CD14-positive monocyte (primary cell): ENCODE measurements at regions not wholly inside any gene's neighbourhood (a gene's known extent, or its start where the extent isn't known, plus 50 kb on each side); places are given as distances from the start of the nearest gene placed in this dataset.

Experiments used
- DNase-seq, 3 donors: peaks; one replicate each; pipeline ENCODE4 v3.0.0-alpha.2; 2011 to 2022
- H2AFZ ChIP-seq: 2 replicates; pipeline ENCODE4 v1.6.0; 2012; ENCODE audit warnings: mild to moderate bottlenecking, low read depth, low read length, inconsistent platforms; ENCODE audit not compliant: insufficient read depth, poor library complexity, severe bottlenecking
- H3K27ac ChIP-seq, 2 donors: 1 replicate in 1 of 2; 2 replicates in 1 of 2; pipeline ENCODE4 v1.5.1; 2012 to 2013; ENCODE audit warnings: low read length in 2 of 2, control low read depth in 1 of 2, inconsistent platforms in 1 of 2, low read depth in 1 of 2, mild to moderate bottlenecking in 1 of 2
- H3K27me3 ChIP-seq, 2 donors: one replicate each; pipeline versions ENCODE4 v1.6.0 to v1.6.1; 2011 to 2013; ENCODE audit warnings: low read length in 2 of 2; ENCODE audit not compliant: control insufficient read depth in 2 of 2, insufficient read depth in 2 of 2
- H3K36me3 ChIP-seq, 2 donors: replicated peaks in 1 of 2; 1 replicate in 1 of 2; 2 replicates in 1 of 2; pipeline versions ENCODE4 v1.5.1 to v1.6.1; 2012 to 2013; ENCODE audit warnings: low read length in 2 of 2, control low read depth in 1 of 2, inconsistent platforms in 1 of 2, mild to moderate bottlenecking in 1 of 2; ENCODE audit not compliant: insufficient read depth in 2 of 2, control insufficient read depth in 1 of 2
- H3K4me1 ChIP-seq, 2 donors: 1 replicate in 1 of 2; 2 replicates in 1 of 2; pipeline versions ENCODE4 v1.5.1 to v1.6.1; 2012 to 2013; ENCODE audit warnings: low read length in 2 of 2, control low read depth in 1 of 2, inconsistent platforms in 1 of 2, mild to moderate bottlenecking in 1 of 2, moderate library complexity in 1 of 2; ENCODE audit not compliant: insufficient read depth in 2 of 2, control insufficient read depth in 1 of 2
- H3K4me2 ChIP-seq: replicated peaks from 2 replicates; pipeline ENCODE3; 2012; ENCODE audit warnings: low read length, moderate library complexity, mild to moderate bottlenecking; ENCODE audit not compliant: poor library complexity, severe bottlenecking; ENCODE audit errors: extremely low read depth
- H3K4me3 ChIP-seq, 3 experiments: fragments of 200-600 bp in 1 of 3; sonication (generic) in 1 of 3; replicated peaks in 1 of 3; 1 replicate in 2 of 3; 2 replicates in 1 of 3; pipeline ENCODE4 v1.5.1; 2011 to 2013; ENCODE audit warnings: low read length in 3 of 3, mild to moderate bottlenecking in 3 of 3, control low read depth in 2 of 3, low read depth in 2 of 3, inconsistent platforms in 1 of 3, moderate library complexity in 1 of 3
- H3K79me2 ChIP-seq: 2 replicates; pipeline ENCODE4 v1.6.0; 2012; ENCODE audit warnings: mild to moderate bottlenecking, control low read depth, inconsistent platforms, low read length, moderate library complexity; ENCODE audit not compliant: insufficient read depth
- H3K9ac ChIP-seq: 2 replicates; pipeline ENCODE4 v1.6.0; 2017; ENCODE audit warnings: low read length, mild to moderate bottlenecking; ENCODE audit not compliant: insufficient read depth, poor library complexity, severe bottlenecking
- H3K9me3 ChIP-seq, 2 donors: replicated peaks in 1 of 2; 1 replicate in 1 of 2; 2 replicates in 1 of 2; pipeline versions ENCODE4 v1.5.1 to v1.6.1; 2012 to 2013; ENCODE audit warnings: low read length in 2 of 2, control low read depth in 1 of 2; ENCODE audit not compliant: control insufficient read depth in 1 of 2, insufficient read depth in 1 of 2
- H4K20me1 ChIP-seq: 2 replicates; pipeline ENCODE4 v1.6.0; 2012; ENCODE audit warnings: mild to moderate bottlenecking, low read length, control low read depth, moderate library complexity; ENCODE audit not compliant: insufficient read depth
- H3K27ac Mint-ChIP-seq, 7 donors: one replicate each; pipeline ENCODE4 v1.8.0; 2020; ENCODE audit warnings: mild to moderate bottlenecking in 7 of 7, mixed read lengths in 7 of 7, moderate library complexity in 6 of 7, inconsistent platforms in 2 of 7
- H3K27me3 Mint-ChIP-seq, 3 donors: one replicate each; pipeline ENCODE4 v1.8.0; 2021 to 2022; ENCODE audit warnings: low read depth in 3 of 3, mild to moderate bottlenecking in 3 of 3, mixed read lengths in 3 of 3, moderate library complexity in 3 of 3, inconsistent platforms in 1 of 3
- H3K36me3 Mint-ChIP-seq, 2 donors: one replicate each; pipeline ENCODE4 v1.8.0; 2020; ENCODE audit warnings: mixed read lengths in 2 of 2, inconsistent platforms in 1 of 2, mild to moderate bottlenecking in 1 of 2
- H3K4me1 Mint-ChIP-seq: one replicate; pipeline ENCODE4 v1.8.0; 2020; ENCODE audit warnings: mild to moderate bottlenecking, mixed read lengths
- H3K4me3 Mint-ChIP-seq, 2 donors: one replicate each; pipeline ENCODE4 v1.8.0; 2020; ENCODE audit warnings: mild to moderate bottlenecking in 2 of 2, mixed read lengths in 2 of 2, moderate library complexity in 1 of 2
- H3K9me3 Mint-ChIP-seq, 7 donors: one replicate each; pipeline ENCODE4 v1.8.0; 2020 to 2022; ENCODE audit warnings: mixed read lengths in 7 of 7, mild to moderate bottlenecking in 6 of 7, moderate library complexity in 6 of 7, inconsistent platforms in 2 of 7
- WGBS: methylation state at CpG from one replicate; pipeline ENCODE4 v1.1.5; 2013; ENCODE audit warnings: missing lambda C conversion rate; ENCODE audit not compliant: insufficient coverage; 5-methylcytosine and 5-hydroxymethylcytosine counted together
- intact Hi-C, 2 donors: fragments of 100-400 bp; cut with micrococcal nuclease; formaldehyde crosslinking; loops; one replicate each; pipeline versions ENCODE4 v1.15.0 to v1.15.1; 2023
- TF ChIP-seq, protein P1 (sequence below): fragments of 200-600 bp; IDR thresholded peaks from one replicate; pipeline ENCODE4 v1.8.0; 2022; ENCODE audit warnings: antibody characterized with exemption, mild to moderate bottlenecking

DNA sequence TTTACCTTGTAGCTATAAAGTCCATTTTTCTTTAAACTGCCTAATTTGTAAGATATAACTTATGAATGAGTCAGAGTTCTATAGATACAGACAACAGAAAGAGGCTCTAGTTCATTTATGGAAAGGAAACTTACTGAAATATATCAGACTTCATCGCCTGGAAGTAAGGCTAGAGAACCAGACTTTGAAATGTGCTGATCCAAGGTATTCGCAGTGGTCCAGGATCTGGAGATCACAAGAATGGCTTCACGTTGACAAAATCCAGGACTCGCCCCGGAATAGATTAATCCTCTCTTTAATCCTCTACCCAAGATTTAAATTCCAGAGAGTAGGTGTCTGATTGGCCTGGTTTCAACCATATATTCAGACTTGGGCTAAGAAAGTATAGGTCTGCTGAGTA, 69.1 kb upstream of the LOC128125822 start:
- Mint-ChIP-seq H3K36me3 (no peaks in the 10 kb centered on the region), H3K4me3 (no peak overlapping the region), H3K9me3 (no peaks in the 10 kb centered on the region), H3K4me1 (no peaks in the 10 kb centered on the region), H3K27ac (no peak overlapping the region), H3K27me3 (peaks cover 1 to 4% (median 2%) of the 10 kb centered on the region in 3 donors)
- Histone ChIP-seq H3K27ac (no peak overlapping the region), H2AFZ (no peak overlapping the region), H3K36me3 (no peaks in the 10 kb centered on the region), H3K4me2 (no peak overlapping the region), H3K4me3 (no peak overlapping the region), H3K4me1 (no peaks in the 10 kb centered on the region), H3K27me3 (no peaks in the 10 kb centered on the region), H3K9ac (no peak overlapping the region), H3K9me3 (no peaks in the 10 kb centered on the region), H4K20me1 (no peaks in the 10 kb centered on the region), H3K79me2 (no peaks in the 10 kb centered on the region)
- no peak for DNase-seq
- 86% methylated on average over 1 of the region's 5 CpGs for WGBS
- TF ChIP-seq, protein P1, sequence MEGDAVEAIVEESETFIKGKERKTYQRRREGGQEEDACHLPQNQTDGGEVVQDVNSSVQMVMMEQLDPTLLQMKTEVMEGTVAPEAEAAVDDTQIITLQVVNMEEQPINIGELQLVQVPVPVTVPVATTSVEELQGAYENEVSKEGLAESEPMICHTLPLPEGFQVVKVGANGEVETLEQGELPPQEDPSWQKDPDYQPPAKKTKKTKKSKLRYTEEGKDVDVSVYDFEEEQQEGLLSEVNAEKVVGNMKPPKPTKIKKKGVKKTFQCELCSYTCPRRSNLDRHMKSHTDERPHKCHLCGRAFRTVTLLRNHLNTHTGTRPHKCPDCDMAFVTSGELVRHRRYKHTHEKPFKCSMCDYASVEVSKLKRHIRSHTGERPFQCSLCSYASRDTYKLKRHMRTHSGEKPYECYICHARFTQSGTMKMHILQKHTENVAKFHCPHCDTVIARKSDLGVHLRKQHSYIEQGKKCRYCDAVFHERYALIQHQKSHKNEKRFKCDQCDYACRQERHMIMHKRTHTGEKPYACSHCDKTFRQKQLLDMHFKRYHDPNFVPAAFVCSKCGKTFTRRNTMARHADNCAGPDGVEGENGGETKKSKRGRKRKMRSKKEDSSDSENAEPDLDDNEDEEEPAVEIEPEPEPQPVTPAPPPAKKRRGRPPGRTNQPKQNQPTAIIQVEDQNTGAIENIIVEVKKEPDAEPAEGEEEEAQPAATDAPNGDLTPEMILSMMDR = no peak
- intact Hi-C loops = no loop called here

DNA sequence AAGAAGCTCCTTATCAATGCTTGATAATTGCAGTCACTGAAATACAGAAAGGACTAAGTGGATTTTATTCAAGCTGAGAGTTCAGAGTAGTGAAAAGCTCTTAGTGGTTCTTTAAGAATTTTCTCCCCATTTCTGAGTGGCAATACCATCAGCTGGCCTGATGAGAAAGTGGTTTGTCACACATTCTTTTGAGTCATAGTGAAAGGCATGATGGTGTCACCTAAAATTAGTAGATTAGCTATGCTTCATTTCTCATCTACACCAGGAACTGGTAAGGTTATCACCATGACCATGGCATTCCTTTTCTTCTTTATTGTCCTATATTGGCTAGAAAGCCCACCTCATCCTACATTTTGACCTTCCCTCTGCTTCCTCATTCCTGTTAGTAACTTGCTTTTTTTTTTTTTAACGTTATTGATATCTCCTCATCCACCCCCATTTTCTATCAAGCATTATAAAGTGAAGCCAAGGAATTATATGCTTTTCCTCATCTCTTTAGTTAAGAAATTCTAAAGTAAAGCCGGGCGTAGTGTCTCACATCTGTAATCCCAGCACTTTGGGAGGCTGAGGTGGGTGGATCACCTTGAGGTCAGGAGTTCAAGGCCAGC, 67.4 kb upstream of the LOC128125822 start:
- Histone ChIP-seq H4K20me1 (no peaks in the 10 kb centered on the region), H3K79me2 (no peaks in the 10 kb centered on the region), H2AFZ (no peak overlapping the region), H3K9me3 (no peaks in the 10 kb centered on the region), H3K9ac (no peak overlapping the region), H3K36me3 (no peaks in the 10 kb centered on the region), H3K27me3 (no peaks in the 10 kb centered on the region), H3K4me2 (no peak overlapping the region), H3K4me1 (no peaks in the 10 kb centered on the region), H3K4me3 (no peak overlapping the region), H3K27ac (no peak overlapping the region)
- TF ChIP-seq, protein P1 = no peak
- Mint-ChIP-seq H3K9me3 (no peaks in the 10 kb centered on the region), H3K27me3 (peaks cover 1 to 6% (median 4%) of the 10 kb centered on the region in 3 donors), H3K4me1 (no peaks in the 10 kb centered on the region), H3K27ac (no peak overlapping the region), H3K36me3 (no peaks in the 10 kb centered on the region), H3K4me3 (no peak overlapping the region)
- no CpG with 5 or more reads among the region's 3 CpGs for WGBS
- no peak for DNase-seq
- intact Hi-C loops = no loop called here
